Chondrocyte (in vitro differentiated cells): ENCODE measurements at regions not wholly inside any gene's neighbourhood (a gene's known extent, or its start where the extent isn't known, plus 50 kb on each side); places are given as distances from the start of the nearest gene placed in this dataset.
"Not testable (repeated sequence)": the region's sequence is repeated elsewhere in the genome, so short reads cannot be mapped to it uniquely, and the experiment has no call there.

Source experiments
- DNase-seq: peaks from one replicate; pipeline ENCODE4 v3.0.0; 2021; ENCODE audit warnings: mixed read lengths, low spot score
- H3K27ac Mint-ChIP-seq: one replicate; pipeline ENCODE4 v1.8.0; 2021; ENCODE audit warnings: mild to moderate bottlenecking, moderate library complexity, mixed read lengths; ENCODE audit not compliant: unreplicated experiment
- H3K27me3 Mint-ChIP-seq: 2 replicates; pipeline ENCODE4 v1.8.0; 2021; ENCODE audit warnings: low read depth, mixed read lengths
- H3K36me3 Mint-ChIP-seq: 2 replicates; pipeline ENCODE4 v1.8.0; 2021; ENCODE audit warnings: low read depth, mixed read lengths
- H3K4me1 Mint-ChIP-seq: 2 replicates; pipeline ENCODE4 v1.8.0; 2021; ENCODE audit warnings: low read depth, mild to moderate bottlenecking, mixed read lengths
- H3K4me3 Mint-ChIP-seq: one replicate; pipeline ENCODE4 v1.8.0; 2021; ENCODE audit warnings: mild to moderate bottlenecking, moderate library complexity, mixed read lengths; ENCODE audit not compliant: unreplicated experiment
- H3K9me3 Mint-ChIP-seq: 2 replicates; pipeline ENCODE4 v1.8.0; 2021; ENCODE audit warnings: low read depth, mixed read lengths
- TF ChIP-seq, protein P1 (sequence below): fragments of 200-600 bp; sonication (generic); IDR thresholded peaks from 2 replicates; pipeline ENCODE4 v1.5.0; 2021; ENCODE audit warnings: antibody characterized with exemption, mild to moderate bottlenecking, moderate library complexity

DNA sequence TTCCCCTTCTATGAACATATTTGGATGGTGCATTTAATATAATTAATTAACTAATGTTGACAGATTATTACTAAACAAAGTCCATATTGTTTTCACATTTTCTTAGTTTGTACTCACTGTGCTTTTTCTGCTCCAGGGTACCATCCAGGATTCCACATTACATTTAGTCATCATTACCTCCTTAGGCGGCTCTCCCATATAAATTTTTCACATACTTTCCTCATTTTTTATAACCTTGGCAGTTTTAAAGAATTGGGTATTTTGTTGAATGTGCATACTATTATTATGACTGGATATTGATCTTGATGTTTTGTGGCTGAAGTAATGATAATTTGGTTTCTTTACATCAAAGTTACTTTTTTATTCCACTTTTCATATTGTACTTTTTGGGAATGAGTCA is 755.6 kb upstream of the ANO3 start:
- Mint-ChIP-seq H3K4me3 (no peak overlapping the region), H3K9me3 (no peaks in the 10 kb centered on the region), H3K27me3 (peaks cover 1% of the 10 kb centered on the region), H3K36me3 (no peaks in the 10 kb centered on the region), H3K27ac (no peak overlapping the region), H3K4me1 (peaks cover 4% of the 10 kb centered on the region)
- DNase-seq: no peak
- TF ChIP-seq, protein P1, sequence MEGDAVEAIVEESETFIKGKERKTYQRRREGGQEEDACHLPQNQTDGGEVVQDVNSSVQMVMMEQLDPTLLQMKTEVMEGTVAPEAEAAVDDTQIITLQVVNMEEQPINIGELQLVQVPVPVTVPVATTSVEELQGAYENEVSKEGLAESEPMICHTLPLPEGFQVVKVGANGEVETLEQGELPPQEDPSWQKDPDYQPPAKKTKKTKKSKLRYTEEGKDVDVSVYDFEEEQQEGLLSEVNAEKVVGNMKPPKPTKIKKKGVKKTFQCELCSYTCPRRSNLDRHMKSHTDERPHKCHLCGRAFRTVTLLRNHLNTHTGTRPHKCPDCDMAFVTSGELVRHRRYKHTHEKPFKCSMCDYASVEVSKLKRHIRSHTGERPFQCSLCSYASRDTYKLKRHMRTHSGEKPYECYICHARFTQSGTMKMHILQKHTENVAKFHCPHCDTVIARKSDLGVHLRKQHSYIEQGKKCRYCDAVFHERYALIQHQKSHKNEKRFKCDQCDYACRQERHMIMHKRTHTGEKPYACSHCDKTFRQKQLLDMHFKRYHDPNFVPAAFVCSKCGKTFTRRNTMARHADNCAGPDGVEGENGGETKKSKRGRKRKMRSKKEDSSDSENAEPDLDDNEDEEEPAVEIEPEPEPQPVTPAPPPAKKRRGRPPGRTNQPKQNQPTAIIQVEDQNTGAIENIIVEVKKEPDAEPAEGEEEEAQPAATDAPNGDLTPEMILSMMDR: no peak

DNA sequence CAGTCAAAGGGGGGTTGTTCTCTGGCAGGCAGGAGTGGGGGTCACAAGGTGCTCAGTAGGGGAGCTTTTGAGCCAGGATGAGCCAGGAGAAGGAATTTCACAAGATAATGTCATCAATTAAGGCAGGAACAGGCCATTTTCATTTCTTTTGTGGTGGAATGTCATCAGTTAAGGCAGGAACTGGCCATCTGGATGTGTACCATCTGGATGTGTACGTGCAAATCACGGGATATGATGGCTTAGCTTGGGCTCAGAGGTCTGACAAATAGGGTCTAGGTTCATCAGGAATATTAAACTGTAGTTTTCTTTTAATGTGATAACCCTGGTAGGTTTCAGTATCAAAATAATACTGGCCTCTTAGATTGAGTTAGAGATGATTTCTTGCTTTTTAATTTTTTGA is 752.4 kb upstream of the ANO3 start:
- H3K4me3 Mint-ChIP-seq: not testable (repeated sequence)

DNA sequence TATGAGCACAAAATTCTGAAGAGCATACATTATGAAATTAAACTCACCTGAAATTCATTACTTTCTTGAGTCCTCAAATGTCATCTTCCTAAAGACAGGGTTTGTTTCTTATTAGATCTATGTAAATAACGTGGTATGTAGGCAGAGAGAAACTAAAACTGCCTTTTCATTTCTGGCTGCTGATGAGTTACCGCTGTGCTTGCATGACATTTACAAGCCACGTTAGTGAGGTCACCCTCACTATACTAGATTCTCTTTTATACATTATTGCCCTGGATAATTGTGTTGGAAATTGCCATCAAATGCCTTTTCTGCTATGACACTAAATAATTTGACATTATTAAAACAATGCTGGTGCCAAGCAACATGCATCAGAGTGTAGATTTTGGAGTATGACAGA is 748.3 kb upstream of the ANO3 start:
- DNase-seq: no peak
- no peaks in the 10 kb centered on the region for H3K4me1 Mint-ChIP-seq
- H3K9me3 Mint-ChIP-seq: no peaks in the 10 kb centered on the region
- peaks cover 2% of the 10 kb centered on the region for H3K27me3 Mint-ChIP-seq
- H3K36me3 Mint-ChIP-seq: no peaks in the 10 kb centered on the region
- TF ChIP-seq, protein P1: no peak
- H3K4me3 Mint-ChIP-seq: no peak overlapping the region
- H3K27ac Mint-ChIP-seq: no peak overlapping the region

More for the DNA sequence above, 752.4 kb upstream of the ANO3 start:
- DNase-seq, H3K27me3 Mint-ChIP-seq, H3K9me3 Mint-ChIP-seq, H3K27ac Mint-ChIP-seq, H3K36me3 Mint-ChIP-seq, H3K4me1 Mint-ChIP-seq: not testable (repeated sequence)

DNA sequence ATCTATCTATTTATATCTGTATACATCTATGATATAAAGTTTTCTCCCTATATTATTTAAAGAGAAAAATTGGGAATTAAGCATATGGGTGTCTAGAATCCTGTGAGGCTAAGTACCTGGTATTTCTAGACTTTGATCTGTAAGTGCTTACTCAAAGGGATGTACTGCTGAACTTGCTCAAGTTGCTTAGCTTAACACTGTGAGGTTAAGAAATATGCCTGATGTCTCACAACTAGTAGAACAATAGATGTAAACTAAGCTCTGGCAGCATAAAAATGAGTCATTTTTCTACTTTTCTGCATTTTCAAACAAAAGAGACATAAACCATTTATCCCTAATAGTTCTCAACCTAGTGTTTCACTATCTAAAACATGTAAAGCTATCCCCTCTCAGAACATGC is 744.4 kb upstream of the ANO3 start:
- Mint-ChIP-seq H3K4me1 (no peaks in the 10 kb centered on the region), H3K27me3 (peaks cover 2% of the 10 kb centered on the region), H3K9me3 (peaks cover 15% of the 10 kb centered on the region), H3K4me3 (no peak overlapping the region), H3K36me3 (no peaks in the 10 kb centered on the region), H3K27ac (no peak overlapping the region)
- DNase-seq: no peak
- TF ChIP-seq, protein P1: no peak

DNA sequence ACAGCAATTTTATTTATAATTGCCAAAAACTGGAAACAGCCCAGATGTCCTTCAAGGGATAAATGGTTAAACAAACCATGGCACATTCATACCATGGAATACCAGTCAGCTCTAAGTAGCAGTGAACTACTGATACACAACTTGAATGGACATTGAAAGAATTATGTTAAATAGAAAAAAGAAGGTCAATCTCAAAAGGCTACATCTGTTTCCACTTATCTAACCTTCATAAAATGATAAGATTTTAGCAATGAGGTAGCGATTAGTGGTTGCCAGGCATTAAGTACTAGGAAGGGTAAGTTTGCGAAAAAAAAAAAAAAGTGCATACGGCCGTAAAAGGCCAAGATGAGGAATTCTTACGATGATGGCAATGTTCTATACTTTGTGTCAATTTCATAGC is 738.7 kb upstream of the ANO3 start:
- TF ChIP-seq, protein P1: no peak
- Mint-ChIP-seq H3K4me1 (no peaks in the 10 kb centered on the region), H3K36me3 (no peaks in the 10 kb centered on the region), H3K4me3 (no peak overlapping the region), H3K27ac (no peak overlapping the region), H3K27me3 (peaks cover 2% of the 10 kb centered on the region), H3K9me3 (peaks cover 15% of the 10 kb centered on the region)
- DNase-seq: no peak

DNA sequence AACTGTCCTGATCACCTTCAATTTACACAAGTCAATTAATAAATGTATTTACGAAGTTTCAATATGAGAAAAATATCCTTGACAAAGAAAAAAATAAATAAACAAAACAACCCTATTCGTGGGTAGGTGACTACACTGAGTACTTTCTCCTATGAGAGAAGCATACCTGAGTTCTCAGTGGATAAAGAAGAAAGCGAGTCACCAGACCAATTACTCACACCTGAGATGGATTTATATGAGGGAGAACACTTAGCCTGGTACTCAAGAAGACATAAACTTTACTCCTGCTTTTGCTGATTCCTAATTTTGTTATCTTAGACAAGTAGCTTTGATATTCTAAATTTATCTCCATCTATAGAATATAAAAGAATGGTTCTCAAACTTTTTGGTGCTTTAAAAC is 735.2 kb upstream of the ANO3 start:
- TF ChIP-seq, protein P1: no peak
- Mint-ChIP-seq H3K36me3 (no peaks in the 10 kb centered on the region), H3K9me3 (peaks cover 4% of the 10 kb centered on the region), H3K4me3 (no peak overlapping the region), H3K4me1 (no peaks in the 10 kb centered on the region), H3K27me3 (peaks cover 2% of the 10 kb centered on the region), H3K27ac (no peak overlapping the region)
- no peak for DNase-seq
